ENCODE measurements at regions not wholly inside any gene's neighbourhood (a gene's known extent, or its start where the extent isn't known, plus 50 kb on each side); places are given as distances from the start of the nearest gene placed in this dataset.

- no peak for DNase-seq (ENCODE audit: low read depth)
Measured at GRCh38 chr3:117400303-117400702, 690.7 kb downstream of the TUSC7 start.

- DNase-seq (ENCODE audit: low read depth), result no peak
Measured at GRCh38 chr3:117404141-117404540, 694.6 kb downstream of the TUSC7 start.

DNA sequence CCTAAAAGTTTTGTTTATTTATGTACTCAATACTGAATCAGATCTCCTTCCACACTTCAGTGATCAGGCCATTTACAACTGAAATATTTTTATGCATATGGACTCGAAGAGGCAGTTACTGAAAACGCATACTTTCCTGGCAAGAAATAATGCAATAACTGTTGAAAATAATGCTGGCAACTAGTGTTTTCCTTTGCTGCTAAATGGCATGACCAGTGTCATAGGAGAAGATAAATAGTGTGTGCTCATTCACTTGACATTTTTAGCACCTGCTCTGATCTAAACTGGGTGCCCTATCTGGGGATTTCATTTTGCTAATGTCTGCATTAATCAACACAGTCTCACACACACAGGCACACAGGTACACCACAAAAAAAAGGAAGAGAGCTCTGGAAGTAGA lies 695.2 kb downstream of the TUSC7 start:
- DNase-seq (ENCODE audit: low read depth), result no peak

DNA sequence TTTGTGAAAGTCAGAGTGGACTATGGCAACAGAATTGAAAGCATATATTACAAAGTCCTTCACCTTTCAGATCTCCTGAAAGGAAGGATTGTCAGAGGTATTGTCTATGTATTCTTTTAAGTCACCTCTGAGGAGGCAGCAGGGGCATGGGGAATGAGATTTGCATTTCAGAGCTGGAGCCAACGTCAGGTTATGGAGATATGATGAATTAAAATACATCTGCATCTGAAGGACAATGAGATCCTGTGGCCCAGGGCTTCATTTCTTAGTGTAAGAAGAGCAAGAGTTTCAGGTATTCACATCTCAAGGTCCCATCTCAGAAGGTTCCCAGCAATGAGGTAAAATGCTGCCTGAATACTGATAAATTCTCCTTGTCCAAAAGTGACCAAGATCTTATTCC lies 695.8 kb downstream of the TUSC7 start:
- DNase-seq (ENCODE audit: low read depth), result no peak

DNA sequence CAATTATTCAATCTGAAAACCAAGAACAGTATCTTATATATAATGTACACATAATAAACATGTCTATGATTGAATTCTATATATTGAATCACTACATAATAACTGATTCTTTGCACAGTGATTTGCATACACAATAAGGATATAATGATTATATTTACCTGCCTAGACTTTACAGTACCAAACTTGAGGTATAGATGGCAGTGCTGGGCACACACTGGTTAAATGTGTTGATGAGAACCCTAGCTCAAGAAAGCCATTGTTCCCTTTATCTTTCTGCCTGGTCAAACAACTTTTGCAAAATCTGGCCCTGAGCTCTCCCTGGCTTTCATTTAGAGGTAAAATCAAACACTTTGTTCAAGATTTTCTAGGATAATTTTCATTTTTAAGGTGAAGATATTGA lies 697.7 kb downstream of the TUSC7 start:
- DNase-seq (ENCODE audit: low read depth), result no peak

- DNase-seq (ENCODE audit: low read depth), result no peak
Measured at GRCh38 chr3:117408811-117409210, 699.2 kb downstream of the TUSC7 start.

- no peak for DNase-seq (ENCODE audit: low read depth)
Measured at GRCh38 chr3:117409256-117409655, 699.7 kb downstream of the TUSC7 start.

DNA sequence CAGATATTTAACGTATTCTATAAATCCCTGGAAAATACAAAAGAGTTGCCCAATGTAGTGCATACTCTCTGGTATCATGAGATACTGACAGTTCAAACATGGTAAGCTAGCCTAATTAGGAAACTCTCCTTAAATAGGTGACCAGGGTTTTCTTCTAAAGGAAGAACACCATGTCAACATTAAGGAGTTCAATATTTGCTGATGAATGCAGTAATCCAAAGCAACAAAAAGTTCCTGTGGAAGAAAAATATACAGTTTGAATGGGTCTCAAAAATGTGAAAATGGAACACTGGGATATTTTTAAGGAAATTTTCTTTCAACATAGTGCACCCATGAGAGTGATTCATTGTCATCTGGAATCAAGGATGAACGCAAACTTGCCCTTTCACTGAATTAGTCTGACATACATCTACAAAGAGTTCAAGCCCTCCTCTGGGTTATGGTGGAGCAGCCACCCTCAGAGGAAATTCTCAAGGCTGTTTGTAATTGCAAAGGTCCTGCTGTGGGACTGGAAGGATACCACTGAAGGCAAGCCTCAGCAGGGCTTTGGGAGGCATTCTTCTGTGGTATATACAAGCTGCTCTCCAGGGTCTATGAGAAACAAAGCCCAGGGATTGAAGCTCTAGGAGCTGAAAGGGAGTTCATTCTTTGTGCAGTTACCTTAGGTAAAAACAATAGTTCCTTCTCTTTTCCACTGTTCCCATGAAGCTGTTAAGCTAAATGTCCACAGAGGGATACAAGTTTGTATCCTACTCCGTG lies 700.3 kb downstream of the TUSC7 start:
- DNase-seq (ENCODE audit: low read depth), result no peak

DNA sequence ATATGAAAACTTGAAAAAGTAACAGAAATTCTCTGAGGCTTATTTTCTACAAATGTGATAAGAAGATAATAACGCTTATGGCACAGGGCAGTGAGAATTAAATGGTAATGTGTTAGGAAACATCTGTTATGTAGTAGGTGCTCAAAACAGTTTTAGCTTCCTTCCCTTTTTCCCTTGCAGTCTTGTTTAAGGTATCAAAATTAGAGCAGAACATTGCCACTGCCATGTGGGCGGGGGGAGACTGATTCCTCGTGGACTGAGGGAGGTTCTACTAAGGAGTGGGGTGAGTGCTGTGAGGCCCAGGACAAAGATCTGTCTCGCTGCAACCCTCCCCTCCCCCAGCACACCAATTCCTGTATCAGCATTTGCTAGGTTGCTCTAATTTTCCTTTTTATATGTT lies 702.4 kb downstream of the TUSC7 start:
- no peak for DNase-seq (ENCODE audit: low read depth)

DNA sequence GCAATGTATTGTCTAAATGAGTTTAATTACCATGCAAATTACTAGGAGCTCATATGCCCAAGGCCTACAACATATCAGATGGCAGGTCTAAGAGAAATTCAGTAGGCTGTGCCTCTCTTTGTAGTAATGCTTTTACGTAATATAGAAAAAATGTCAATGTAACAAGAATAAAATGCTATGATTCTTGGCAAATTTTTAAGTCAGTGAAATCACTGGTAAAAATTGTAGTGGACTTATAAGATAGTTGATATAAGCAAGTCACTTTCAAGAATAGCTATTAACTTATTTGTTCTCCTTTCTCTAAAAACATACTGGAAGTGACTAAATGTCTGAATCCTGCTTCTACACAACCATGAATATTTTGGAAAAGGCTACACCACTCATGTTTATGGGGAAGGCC lies 707.8 kb downstream of the TUSC7 start:
- no peak for DNase-seq (ENCODE audit: low read depth)

- DNase-seq (ENCODE audit: low read depth), result no peak
Measured at GRCh38 chr3:117427081-117427480, 717.5 kb downstream of the TUSC7 start.

- DNase-seq (ENCODE audit: low read depth), result no peak
Measured at GRCh38 chr3:117433427-117433826, 723.8 kb downstream of the TUSC7 start.

DNA sequence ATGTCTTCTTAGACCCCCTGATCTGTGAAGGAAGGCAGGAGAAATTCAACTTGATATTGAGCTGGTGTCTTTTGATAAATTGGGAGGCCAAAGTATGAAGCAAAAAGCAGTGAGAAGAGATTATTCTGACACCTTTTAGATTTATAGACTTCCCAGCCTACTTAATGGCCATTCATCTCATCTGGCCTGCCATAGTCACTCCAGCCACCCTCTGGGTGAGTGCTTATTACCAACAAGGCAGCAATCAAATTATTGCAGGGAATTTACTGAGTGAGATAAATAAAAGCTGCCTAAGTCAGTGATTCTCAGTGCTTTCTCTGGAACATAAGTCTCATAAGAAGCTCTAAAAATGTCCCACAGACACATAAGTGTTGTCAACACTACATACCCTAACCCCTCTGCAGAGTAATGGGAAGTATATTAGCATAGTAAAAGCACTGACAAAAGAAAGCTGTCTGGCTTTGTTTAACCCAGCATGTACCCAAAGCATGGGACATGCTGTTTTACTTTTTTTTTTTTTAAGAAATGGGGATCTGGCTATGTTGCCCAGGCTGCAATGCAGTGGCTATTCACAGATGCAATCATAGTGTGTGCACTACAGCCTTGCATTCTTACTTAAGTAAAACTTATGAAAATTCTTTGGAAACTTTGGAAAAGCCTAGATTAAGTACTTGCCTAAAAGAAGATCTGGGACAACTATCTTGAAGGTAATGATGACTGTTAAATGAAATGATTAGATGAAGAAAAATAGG lies 725.3 kb downstream of the TUSC7 start:
- no peak for DNase-seq (ENCODE audit: low read depth)

DNA sequence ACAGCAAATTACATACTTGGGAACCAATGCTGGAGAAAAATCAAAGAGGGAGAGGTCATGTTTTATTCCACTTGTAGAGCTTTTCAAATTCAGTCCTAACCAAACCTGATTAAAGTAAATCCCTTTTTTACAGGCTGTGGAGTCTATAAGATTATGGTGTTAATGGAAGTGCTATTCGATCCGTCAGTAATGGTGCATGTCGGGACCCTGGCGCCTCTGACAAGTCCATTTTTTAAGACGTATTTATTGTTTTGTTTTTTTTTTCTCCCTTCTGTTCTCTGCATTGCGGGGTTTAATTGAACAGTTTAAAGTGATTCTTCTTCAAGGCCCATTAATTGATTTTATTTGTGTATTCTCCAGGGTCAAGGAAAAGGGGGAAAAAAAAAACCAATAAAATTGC lies 725.9 kb downstream of the TUSC7 start:
- DNase-seq (ENCODE audit: low read depth), result no peak

DNA sequence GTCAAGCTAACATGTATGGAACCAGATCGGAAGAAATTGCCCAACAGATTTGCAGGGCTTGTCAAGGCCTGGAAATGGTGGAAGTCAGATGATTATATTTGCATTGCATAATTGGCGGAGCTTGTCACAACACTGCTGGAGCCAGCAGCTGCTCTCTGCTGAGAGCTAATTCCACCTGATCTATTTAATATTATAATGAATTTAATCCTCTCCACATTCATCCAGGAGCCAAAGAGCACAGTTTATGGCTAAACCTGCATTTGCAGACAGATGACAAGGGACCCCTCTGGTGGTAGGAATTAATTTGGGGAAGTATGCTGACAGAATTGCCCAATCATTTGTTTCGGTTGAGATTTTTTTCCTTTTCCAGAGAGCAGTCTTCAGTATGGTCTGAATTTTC lies 730.2 kb downstream of the TUSC7 start:
- peak; percentile 6 for DNase-seq (ENCODE audit: low read depth)

DNA sequence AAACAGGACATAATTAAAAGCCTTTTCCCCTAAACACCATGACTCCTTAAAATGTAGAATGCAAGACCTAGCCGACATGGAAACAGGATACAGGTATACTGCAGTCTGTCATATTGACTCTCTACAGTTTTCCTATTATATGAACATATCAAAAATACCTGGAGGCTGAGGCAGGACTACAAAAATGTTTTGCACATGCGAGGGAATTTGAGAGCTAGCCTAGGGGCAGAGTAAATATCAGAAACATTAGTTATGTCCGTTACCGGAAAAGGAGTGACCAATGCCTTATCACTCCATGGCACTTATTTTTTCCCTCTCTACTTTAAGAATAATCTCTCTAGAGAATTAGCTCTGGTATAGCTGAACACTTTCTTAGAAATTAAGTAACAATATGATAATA lies 732.3 kb downstream of the TUSC7 start:
- DNase-seq (ENCODE audit: low read depth), result no peak

DNA sequence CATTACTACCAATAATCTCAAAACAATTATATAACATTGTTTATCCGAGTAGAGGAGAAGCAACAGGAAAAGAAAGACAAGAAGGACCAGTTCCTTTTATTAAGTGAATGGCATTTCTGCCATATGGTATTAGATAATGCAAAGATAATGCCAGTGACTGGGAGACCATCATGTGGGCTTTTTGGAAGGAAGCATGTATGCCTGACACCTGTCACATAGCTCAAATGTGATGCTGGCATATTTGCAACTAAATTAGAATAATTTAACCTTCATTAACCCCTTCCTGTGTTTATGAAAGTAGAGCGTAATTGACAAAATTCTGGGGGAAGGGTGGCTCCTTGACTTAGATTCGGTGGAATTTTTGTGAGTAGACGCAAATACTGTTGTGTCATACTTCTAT lies 733.0 kb downstream of the TUSC7 start:
- no peak for DNase-seq (ENCODE audit: low read depth)

DNA sequence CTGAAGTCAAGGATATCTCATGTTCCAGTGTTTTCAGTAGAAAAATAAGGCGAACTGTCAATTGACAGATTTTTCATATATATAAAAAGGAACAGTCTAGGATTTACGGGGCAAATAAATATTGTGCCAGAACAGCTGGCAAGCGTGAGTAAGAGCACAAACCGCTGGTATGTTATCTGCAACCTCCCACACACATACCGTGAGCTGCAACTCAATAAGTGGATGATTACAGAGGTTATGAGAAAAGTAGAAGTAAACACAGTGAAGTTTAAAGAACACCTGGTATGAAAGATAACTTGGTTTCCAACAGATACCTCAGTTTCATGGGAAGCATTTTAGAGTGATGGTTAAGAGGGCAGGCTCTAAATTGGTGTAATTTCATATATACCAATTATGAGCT lies 733.4 kb downstream of the TUSC7 start:
- DNase-seq (ENCODE audit: low read depth), result no peak

DNA sequence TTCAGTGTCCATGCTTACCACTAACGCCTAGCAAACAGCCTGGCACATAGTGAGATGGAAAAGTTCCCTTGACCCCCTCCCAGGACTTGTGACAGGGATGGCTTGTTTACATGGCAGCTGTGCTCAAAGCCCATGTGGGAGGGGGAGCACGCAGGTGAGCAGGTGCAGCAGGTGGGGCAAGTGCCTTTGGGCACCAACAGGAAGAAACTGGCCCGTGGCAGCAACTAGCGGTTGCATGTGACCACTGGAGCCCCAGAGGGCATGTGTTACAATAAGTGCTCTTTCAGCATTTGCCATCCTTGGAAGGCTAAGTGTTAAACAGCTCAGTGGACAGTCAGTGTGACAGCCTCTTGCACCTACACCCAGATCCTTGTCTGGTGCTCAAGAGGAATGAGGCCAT lies 734.6 kb downstream of the TUSC7 start:
- no peak for DNase-seq (ENCODE audit: low read depth)

DNA sequence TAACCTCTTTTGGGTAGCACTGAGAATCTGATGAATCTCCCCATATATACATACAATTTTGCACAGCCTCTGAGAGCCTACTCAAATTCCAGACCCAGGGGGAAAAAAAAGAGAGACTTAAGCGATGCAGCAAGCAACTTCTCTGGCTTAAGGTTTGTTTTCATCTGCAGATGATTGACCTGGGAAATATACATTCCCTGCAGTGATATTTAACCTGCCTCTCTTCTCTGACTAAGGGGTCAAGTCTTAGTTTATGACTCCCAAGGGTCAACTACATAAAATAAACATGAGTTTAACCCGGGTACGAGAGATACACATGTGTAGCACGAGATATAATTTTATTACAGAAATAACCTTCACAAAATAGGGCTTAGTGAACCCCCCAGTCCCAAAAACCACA lies 737.8 kb downstream of the TUSC7 start:
- no peak for DNase-seq (ENCODE audit: low read depth)

DNA sequence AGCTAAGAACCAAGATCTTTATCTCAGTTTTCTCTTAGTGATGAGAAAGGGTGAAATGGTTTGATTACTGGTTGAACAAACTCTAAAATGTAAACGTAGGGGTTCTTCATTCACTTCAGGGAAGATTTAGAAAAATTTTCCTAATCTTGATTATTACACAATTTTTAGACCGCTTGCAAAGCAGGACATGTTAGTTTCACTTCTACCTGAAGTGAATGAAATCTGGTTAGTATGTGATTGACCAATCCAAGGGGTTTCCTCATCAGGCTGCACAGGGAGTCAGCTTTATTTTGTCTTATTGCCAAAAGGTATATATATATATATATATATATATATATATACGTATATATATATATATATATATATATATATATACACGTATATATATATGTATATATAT lies 740.4 kb downstream of the TUSC7 start:
- no peak for DNase-seq (ENCODE audit: low read depth)

DNA sequence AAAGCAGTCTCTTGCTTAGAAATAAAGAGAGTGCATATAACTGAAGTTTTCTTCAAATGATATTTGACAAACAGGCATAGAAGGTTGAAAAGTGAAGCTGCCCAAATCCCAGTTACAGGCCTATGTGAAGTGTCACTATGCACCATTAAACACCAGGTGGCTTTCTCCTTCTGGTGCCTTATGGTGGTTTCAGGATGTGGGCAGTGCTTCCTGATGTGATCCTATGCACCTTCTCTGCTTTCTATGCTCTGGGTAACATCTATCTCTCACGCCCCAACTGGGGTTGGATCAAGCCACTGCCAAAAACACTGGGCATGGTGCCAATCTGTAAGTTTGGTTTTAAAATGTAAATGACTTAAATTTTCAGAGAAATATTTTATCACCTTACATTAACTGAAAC lies 744.7 kb downstream of the TUSC7 start:
- no peak for DNase-seq (ENCODE audit: low read depth)

DNA sequence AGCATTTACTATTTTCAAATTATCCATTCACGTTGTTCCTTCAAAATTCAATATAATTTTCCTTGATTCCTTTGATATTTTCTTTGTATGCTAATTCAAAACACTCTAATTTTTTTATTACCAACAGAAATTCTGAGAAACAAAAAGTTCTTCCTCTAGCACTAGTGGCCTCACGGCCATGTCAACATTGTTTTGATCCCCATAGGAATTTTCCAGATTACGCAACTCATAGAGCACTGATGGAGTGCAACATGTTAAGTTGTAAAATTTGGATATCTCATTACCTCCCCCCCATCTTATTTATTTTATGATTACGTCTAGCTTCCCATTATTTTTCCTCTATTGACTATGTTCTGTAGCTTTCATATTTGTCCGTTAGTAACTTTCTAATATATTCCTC lies 745.3 kb downstream of the TUSC7 start:
- DNase-seq (ENCODE audit: low read depth), result no peak

DNA sequence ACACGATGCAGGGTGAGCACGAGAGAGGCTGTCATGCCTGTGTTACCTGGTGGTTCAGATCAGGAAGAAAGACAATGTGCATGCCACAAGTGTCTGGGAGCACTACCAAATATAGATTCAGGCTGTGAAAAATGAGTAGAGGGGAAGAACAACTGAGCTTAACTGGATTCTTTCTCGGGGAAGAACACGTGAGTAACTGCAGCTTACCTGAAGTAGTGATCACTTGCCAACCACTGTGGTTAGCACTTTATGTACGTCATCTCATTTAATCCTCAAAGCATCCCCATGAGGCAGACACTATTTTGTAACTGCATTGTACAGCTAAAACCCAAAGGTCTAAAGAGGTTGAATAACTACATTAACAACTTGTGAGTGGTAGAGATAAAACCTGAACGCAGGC lies 746.2 kb downstream of the TUSC7 start:
- DNase-seq (ENCODE audit: low read depth), result no peak

Data from forelimb muscle (tissue), 1 donor.